ENCODE measurements at regions not wholly inside any gene's neighbourhood (a gene's known extent, or its start where the extent isn't known, plus 50 kb on each side); places are given as distances from the start of the nearest gene placed in this dataset.

DNA sequence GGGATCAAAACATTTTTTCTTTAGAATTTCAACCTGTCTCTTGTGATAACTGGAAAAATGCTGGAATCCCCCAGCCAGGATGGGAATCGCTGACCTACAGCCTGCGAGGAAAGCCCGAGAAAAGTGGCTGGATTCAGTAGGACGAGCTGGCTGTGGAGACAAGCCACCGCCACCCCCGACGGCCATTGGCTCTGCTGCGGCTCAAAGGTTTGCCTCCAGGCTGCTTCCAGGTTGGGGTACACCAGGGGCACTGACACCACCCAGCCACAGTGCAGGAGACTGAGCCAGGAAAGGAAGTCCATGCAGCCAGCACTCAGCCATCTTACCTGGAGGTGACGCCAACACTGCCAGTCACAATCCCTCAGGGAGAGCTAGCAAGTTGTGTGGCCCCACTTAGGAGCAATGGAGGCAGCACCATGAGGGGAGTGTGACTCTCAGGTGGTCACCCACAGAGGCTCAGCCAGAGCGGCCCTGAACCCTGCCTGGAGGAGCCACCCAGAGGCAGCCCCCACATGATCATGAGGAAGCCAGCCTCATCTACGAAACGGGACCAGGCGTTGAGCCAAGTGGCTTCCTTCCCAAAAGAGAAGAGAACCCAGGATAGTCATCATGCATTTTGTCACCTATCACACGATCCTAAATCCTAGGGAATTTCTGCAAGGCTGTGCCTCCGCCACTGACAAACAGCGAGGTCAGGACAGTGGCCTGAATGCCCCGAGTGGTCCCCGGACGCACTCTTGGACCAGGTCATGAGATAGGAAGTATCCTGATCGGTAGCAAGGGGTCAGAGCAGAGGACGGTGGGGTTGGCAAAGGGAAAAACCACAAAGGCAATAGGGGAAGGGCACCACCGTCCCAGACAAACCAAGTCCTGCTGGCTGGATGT, 84.8 kb downstream of the RBFOX3 start:
- TF ChIP-seq, protein P1, sequence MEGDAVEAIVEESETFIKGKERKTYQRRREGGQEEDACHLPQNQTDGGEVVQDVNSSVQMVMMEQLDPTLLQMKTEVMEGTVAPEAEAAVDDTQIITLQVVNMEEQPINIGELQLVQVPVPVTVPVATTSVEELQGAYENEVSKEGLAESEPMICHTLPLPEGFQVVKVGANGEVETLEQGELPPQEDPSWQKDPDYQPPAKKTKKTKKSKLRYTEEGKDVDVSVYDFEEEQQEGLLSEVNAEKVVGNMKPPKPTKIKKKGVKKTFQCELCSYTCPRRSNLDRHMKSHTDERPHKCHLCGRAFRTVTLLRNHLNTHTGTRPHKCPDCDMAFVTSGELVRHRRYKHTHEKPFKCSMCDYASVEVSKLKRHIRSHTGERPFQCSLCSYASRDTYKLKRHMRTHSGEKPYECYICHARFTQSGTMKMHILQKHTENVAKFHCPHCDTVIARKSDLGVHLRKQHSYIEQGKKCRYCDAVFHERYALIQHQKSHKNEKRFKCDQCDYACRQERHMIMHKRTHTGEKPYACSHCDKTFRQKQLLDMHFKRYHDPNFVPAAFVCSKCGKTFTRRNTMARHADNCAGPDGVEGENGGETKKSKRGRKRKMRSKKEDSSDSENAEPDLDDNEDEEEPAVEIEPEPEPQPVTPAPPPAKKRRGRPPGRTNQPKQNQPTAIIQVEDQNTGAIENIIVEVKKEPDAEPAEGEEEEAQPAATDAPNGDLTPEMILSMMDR (IDR thresholded peaks at IDR 0.05; ENCODE audit: borderline replicate concordance, extremely low read depth, low read length, poor library complexity, severe bottlenecking) = no peak
- TF ChIP-seq EZH2 (IDR thresholded peaks at IDR 0.05; ENCODE audit: borderline replicate concordance, low read depth, low read length, severe bottlenecking) = no peak

Measured in DND-41 (cell line).